ENCODE measurements at regions not wholly inside any gene's neighbourhood (a gene's known extent, or its start where the extent isn't known, plus 50 kb on each side); places are given as distances from the start of the nearest gene placed in this dataset.

DNA sequence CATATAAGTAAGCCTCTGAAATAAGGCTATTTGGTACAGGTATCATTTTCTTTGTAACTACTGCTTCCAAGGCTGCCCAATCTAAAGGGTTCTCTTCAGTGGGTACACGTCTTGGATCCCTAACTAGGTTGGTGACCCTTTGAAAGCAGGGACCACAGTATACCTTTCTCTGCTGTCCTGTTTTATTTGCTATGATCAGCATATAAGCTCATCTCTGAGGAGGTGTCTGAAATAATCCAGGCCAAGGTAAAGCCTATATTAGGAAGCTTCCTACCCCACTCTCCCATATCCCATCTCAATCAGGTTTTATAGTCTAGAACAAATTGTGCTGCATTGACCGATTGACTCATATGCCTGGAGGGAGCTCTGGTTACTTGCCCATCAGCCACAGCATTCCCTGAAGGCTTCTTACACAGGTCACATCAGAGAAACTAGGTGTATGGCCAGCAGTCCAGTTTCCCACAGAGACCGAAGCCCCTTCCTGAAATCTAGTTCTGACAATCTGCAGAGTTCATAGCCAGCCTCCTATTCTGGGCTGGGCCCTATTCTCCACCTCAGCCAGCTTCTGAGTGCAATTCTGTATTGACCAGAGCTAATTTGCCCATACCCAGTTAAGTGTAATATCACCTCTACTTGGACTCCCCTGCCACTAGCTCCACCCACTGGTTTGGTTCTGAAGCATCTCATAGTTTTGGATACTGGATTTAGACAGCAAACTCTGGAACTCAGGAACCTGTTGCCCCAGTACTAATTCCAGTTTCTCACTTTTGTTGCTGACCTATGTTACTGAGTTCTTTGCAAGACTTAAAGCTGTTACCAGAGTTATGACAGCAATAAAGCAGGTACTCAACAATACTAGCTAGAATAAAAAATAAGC is 62.1 kb upstream of the ARHGAP20 start:
- DNase-seq (no peak), ATAC-seq (no peak)
- CTCF ChIA-PET, result no interaction called here
- no peak overlapping the region for H3K4me3 Mint-ChIP-seq
- no peaks in the 10 kb centered on the region for H3K9me3 Mint-ChIP-seq (ENCODE audit: low read depth)
- H3K4me1 Mint-ChIP-seq, result peaks cover 3% of the 10 kb centered on the region
- no peaks in the 10 kb centered on the region for H3K27me3 Mint-ChIP-seq
- no peaks in the 10 kb centered on the region for H3K36me3 Mint-ChIP-seq
- no peak overlapping the region for H3K27ac Mint-ChIP-seq

DNA sequence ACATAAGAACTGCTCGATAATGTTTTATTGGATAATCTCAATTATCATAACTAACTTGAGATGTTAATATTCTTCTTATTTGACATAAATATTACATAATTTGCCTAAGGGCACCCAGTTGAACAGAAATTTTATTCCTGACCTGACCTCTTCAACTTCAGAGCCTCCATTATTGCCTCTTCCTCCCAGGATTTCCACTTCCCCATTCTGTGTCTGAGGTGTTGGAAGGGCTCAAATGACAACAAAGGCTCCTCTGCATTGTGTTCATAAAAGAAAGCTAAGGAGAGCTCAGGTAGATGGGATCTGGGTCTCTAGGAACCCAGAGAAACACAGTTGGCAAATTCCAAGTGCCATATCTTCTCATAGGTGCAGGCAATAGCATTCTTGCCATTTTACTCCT is 61.2 kb upstream of the ARHGAP20 start:
- Mint-ChIP-seq H3K27me3 (no peaks in the 10 kb centered on the region), H3K27ac (no peak overlapping the region)

DNA sequence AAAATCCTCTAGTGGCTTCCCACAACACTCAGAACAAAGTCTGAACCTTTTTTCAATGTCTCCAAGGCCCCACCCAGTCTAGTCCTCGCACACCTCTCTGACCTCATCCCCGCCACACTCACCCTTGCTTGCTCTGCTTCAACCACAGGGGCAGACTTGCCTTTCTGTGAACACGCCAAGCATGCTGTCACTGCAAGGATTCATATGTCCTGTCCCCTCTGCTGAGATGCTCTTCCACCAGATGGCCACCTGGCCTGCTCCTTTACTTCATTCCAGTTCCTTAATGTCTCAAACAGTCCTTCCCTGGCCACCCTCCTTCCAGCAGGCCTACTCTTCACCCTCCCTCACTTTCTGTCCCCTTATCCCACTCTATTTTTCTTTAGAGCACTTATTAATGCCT is 60.6 kb upstream of the ARHGAP20 start:
- ATAC-seq (no peak), DNase-seq (no peak)
- no peak overlapping the region for H3K27ac Mint-ChIP-seq
- CTCF ChIA-PET, result no interaction called here
- no peaks in the 10 kb centered on the region for H3K36me3 Mint-ChIP-seq
- H3K27me3 Mint-ChIP-seq, result peaks cover 2% of the 10 kb centered on the region
- no peaks in the 10 kb centered on the region for H3K9me3 Mint-ChIP-seq (ENCODE audit: low read depth)
- H3K4me3 Mint-ChIP-seq, result no peak overlapping the region
- peaks cover 5% of the 10 kb centered on the region for H3K4me1 Mint-ChIP-seq

More for the DNA sequence above, 61.2 kb upstream of the ARHGAP20 start:
- H3K36me3 Mint-ChIP-seq, result no peaks in the 10 kb centered on the region
- CTCF ChIA-PET, result no interaction called here
- peaks cover 5% of the 10 kb centered on the region for H3K4me1 Mint-ChIP-seq
- ATAC-seq (no peak), DNase-seq (no peak)
- no peak overlapping the region for H3K4me3 Mint-ChIP-seq
- no peaks in the 10 kb centered on the region for H3K9me3 Mint-ChIP-seq (ENCODE audit: low read depth)

DNA sequence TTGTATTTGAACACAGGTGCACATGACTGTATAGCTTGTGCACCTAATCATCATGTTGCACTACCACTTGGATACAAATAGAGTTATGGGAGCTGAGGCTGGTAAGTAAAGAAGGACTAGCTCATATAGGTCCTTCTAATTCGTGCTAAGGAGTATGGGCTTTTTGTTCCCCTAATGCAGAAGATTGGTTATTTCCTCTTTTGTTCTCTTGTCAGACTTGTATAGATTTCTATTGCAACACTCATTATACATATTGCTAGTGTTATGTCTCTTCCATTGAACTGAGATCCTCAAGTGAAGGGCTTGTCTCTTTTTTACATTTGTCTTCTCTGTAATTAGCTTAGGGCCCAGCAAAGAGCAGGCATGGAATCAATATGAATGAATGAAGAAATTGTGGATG is 54.1 kb upstream of the ARHGAP20 start:
- no peaks in the 10 kb centered on the region for H3K9me3 Mint-ChIP-seq (ENCODE audit: low read depth)
- DNase-seq, result no peak
- CTCF ChIA-PET, result no interaction called here
- H3K4me1 Mint-ChIP-seq, result peaks cover 5% of the 10 kb centered on the region
- ATAC-seq, result no peak
- peaks cover 4% of the 10 kb centered on the region for H3K27me3 Mint-ChIP-seq
- no peak overlapping the region for H3K4me3 Mint-ChIP-seq
- H3K36me3 Mint-ChIP-seq, result no peaks in the 10 kb centered on the region
- no peak overlapping the region for H3K27ac Mint-ChIP-seq

DNA sequence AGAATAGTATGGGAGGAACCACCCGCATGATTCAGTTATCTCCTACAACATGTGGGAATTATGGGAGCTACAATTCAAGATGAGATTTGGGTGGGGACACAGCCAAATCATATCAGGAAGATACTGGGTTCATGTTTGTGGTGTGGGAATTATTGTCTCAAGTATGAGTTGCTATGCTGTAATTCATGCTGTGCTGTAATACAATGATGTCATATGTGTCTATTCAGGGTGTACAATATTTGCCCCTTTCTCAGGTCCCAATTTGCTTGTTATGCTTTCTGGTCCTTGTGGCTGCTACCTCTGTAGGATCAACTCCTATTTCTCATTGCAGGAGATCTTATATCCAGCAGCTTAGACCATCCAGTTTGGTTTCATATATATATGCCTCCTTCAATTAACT is 52.2 kb upstream of the ARHGAP20 start:
- CTCF ChIA-PET, result no interaction called here
- Mint-ChIP-seq H3K9me3 (ENCODE audit: low read depth) (no peaks in the 10 kb centered on the region), H3K4me3 (no peak overlapping the region), H3K4me1 (peaks cover 3% of the 10 kb centered on the region), H3K36me3 (no peaks in the 10 kb centered on the region), H3K27ac (no peak overlapping the region), H3K27me3 (peaks cover 7% of the 10 kb centered on the region)
- DNase-seq (no peak), ATAC-seq (no peak)

DNA sequence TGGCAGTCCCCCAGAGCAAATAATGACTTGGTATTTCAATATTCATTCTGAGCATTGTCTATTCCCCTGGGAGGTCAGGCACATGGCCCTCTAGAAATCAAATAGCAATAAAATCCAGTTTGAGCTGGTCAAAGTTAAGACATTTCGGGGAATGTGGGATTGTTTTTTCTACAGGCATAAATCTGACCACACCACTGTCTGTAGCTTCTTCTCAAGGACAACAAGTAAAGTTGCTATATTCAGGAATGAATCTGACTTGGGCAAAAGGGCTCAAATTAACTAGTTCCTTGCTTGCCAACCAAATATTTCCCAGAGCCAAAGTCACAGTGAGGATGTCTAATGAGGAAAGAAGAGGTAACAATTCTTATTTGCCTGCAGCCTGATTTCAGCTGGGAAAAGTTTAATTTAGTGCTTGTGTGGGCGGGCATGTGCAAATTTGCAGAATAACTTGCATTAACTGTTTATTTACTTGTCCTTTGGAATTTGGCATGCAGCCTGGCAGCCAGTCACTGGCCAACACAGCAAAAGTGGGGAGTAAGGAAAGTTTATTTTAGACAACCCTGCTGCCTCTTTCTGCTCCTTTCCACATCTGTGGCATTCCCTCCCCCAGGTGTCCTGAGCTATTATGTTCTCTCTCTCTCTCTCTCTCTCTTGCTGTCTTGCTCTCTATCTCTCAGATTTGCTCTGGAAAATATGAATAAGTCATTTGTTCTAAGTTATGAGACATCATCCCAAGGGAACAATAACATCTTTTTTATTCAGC is 51.2 kb upstream of the ARHGAP20 start:
- CTCF ChIA-PET, result no interaction called here
- H3K4me3 Mint-ChIP-seq, result no peak overlapping the region
- no peak overlapping the region for H3K27ac Mint-ChIP-seq
- DNase-seq (no peak), ATAC-seq (no peak)
- no peaks in the 10 kb centered on the region for H3K9me3 Mint-ChIP-seq (ENCODE audit: low read depth)
- no peaks in the 10 kb centered on the region for H3K4me1 Mint-ChIP-seq
- H3K27me3 Mint-ChIP-seq, result peaks cover 7% of the 10 kb centered on the region
- no peaks in the 10 kb centered on the region for H3K36me3 Mint-ChIP-seq

DNA sequence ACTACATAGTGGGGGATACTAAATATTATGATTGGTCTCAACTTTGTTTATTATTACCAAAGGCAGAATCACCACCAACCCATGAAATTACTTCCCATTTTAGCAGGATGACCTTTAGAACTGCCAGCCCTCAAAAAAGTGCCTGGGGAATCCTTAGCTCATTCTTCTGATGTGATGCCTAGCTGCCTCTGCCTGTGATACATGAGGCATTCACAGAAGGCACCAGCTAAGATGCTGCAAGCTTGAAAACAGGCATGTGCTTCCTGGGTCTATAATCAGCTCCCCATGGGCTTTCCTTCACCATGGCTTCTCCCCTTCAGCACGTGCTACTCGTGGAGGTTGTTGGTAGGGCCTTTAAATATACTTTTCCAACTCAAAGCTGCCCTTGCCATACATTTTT is 50.4 kb upstream of the ARHGAP20 start:
- Mint-ChIP-seq H3K4me1 (no peaks in the 10 kb centered on the region), H3K27me3 (peaks cover 5% of the 10 kb centered on the region), H3K9me3 (ENCODE audit: low read depth) (no peaks in the 10 kb centered on the region), H3K27ac (no peak overlapping the region), H3K36me3 (no peaks in the 10 kb centered on the region), H3K4me3 (no peak overlapping the region)
- ATAC-seq (no peak), DNase-seq (no peak)
- CTCF ChIA-PET, result no interaction called here
